GM10266 (cell line): ENCODE measurements at regions not wholly inside any gene's neighbourhood (a gene's known extent, or its start where the extent isn't known, plus 50 kb on each side); places are given as distances from the start of the nearest gene placed in this dataset.
A peak's percentile ranks its signal among the peaks of the same experiment; 100 is the strongest.

Experiments
- DNase-seq: peaks from one replicate; pipeline ENCODE4 v3.0.0; 2012; ENCODE audit errors: extremely low spot score
- TF ChIP-seq, protein P1 (sequence below): IDR thresholded peaks from 2 replicates; pipeline ENCODE4 v1.5.1; 2012; ENCODE audit warnings: mild to moderate bottlenecking, low read depth; ENCODE audit not compliant: control insufficient read depth, insufficient read depth; ENCODE audit errors: missing control alignments

DNA sequence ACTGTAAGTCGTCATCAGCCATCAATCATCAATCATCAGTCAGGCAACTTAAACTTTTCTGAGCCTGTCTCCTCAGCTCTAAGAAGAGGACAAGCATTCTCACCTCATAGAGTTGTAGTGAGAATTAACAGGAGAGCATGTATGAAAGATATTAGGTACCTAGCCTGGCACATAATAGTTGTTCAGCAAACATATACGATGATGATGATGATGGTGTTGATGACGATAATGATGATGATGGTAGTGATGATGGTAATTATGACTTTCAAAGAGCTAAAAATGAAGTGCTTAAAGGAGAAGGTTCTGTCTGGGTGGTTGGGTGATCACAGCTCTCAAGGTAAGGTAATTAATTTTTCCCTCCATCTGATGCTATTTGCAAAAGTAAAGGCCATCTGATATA, 55.1 kb upstream of the ADRB1 start:
- DNase-seq: no peak
- TF ChIP-seq, protein P1, sequence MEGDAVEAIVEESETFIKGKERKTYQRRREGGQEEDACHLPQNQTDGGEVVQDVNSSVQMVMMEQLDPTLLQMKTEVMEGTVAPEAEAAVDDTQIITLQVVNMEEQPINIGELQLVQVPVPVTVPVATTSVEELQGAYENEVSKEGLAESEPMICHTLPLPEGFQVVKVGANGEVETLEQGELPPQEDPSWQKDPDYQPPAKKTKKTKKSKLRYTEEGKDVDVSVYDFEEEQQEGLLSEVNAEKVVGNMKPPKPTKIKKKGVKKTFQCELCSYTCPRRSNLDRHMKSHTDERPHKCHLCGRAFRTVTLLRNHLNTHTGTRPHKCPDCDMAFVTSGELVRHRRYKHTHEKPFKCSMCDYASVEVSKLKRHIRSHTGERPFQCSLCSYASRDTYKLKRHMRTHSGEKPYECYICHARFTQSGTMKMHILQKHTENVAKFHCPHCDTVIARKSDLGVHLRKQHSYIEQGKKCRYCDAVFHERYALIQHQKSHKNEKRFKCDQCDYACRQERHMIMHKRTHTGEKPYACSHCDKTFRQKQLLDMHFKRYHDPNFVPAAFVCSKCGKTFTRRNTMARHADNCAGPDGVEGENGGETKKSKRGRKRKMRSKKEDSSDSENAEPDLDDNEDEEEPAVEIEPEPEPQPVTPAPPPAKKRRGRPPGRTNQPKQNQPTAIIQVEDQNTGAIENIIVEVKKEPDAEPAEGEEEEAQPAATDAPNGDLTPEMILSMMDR: no peak

DNA sequence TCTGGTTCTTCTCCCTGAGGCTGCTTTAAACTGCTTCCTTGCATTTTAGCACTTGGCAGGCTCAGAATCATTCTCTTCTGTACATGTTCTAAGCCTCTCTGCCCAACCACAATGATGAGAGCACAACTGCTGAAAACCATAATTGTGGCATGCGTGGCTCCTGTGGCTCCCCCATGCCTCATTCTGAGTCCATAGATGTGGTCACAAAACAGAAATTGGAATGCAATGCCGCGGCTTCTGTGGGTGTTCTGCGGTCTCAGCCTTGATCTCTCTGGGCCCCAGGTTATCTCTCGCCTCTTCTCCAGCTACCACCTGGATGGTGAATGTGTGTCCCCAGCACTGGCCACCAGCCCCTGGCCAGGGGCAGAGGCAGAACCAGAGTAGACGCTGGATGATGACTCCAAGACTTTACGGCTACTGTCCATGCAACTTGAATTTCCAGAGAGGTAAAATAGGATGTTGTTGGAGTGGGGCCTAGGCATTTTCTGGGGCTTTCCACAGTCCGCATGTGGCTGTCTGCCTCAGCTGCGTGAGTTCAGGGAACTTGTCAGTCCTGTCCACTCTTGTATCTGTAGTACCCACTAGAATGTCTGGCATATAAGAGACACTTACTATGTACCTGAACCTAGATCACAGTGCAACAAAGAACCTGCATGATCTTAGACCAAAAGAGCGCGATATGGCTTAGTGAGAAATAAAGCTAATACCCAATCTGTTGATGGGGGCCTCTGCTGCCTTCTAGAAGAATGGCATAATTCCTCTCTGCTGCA, 52.4 kb upstream of the ADRB1 start:
- DNase-seq: no peak

DNA sequence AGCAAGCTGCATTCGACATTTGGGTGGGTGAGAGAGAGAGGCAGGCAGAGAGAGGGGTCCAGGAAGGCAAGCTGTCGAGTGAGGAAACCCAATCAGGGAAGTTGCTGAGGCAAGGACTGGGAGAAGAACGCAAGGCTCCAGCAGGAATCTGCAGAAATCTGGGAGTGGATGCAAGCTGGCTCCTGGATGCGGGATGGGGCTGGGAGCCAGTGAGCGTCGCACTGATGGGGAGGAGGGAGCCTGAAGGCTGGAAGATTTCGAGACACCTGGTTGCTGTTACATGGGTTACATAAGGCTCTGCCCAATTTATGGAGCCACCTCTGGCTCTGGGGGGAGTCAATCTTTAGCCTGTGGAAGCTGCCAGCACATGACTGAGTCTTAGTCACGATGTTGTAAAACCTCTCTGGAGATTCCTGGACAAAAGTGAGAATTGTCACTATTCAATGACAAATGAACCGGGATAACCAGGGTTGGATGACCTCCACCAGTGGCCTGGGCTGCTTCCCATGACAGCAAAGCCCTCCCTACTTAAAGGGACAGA, 51.1 kb upstream of the ADRB1 start:
- TF ChIP-seq, protein P1: no peak
- DNase-seq: no peak

More for the DNA sequence above, 52.4 kb upstream of the ADRB1 start:
- TF ChIP-seq, protein P1: no peak

DNA sequence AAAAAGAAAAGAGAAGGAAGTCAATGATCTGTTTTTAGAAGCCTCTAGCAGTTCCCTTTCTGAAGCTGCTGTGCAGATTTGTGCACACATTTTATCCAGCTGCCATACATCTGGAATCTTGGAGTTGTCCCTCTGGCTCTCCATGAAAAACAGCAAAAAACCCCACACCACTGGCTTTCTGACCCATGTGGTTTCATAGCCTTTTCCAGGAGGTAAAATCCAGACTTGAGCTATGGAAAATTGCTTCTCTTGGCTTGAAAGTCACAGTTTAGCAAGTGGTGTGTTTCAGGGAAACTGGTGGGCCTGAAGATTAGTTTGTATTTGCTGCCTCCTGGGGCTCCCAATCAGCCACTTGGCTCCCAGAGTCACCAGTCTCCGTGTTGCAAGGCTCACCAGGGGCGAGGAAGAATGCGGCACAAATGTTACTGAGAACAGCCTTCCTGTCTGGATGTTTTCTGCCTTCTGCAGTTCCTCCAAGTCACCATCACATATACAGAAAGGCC, 50.1 kb upstream of the ADRB1 start:
- DNase-seq: no peak
- TF ChIP-seq, protein P1: peak; percentile 35
